ENCODE measurements at regions not wholly inside any gene's neighbourhood (a gene's known extent, or its start where the extent isn't known, plus 50 kb on each side); places are given as distances from the start of the nearest gene placed in this dataset.
"Not testable (repeated sequence)": the region's sequence is repeated elsewhere in the genome, so short reads cannot be mapped to it uniquely, and the experiment has no call there.

DNA sequence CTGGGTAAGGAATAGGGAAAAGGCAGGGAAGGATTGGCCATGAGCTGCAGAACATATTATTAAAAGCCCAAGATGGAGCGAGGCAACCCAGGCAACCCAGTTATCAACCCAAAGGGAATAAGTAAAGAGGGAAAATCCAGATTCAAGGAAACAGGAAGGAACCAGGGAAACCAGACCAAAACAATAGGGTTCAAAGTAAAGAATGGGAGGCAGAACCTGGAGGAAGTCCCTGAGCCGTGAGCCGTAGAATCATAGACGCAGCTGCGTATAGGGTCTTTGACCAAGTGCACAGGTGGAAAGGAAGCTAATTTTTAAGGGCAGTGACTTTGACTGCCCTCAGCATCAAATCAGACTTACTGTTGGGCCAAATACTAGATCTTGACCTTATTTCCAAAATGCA is 98.5 kb upstream of the SRD5A3 start:
- no peak for DNase-seq
- in situ Hi-C loops (cut with HindIII; ENCODE audit: low pct_ligation_motif_present, low pct_unique_long_range_greater_than_20kb, low sequenced_read_pairs), result no loop called here

DNA sequence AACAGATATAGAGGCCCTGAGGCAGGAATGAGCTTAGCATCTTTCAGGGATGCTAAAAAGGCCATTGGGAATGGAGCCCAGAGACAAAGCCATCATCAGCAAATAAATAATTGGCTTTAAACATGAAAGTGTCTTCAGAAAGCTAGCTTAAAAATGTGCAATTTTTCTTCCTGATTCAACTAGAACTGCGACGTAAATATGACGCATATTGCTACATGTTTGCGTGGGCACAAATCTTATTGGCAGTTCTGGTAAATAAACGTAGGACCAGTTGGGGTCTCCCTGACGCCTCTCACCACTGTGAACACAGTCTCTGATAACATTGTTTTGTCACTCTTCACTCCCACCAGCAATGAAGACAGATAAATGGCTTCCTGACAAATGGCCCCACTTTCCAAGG is 97.3 kb upstream of the SRD5A3 start:
- in situ Hi-C loops (cut with HindIII; ENCODE audit: low pct_ligation_motif_present, low pct_unique_long_range_greater_than_20kb, low sequenced_read_pairs), result no loop called here
- DNase-seq, result no peak

DNA sequence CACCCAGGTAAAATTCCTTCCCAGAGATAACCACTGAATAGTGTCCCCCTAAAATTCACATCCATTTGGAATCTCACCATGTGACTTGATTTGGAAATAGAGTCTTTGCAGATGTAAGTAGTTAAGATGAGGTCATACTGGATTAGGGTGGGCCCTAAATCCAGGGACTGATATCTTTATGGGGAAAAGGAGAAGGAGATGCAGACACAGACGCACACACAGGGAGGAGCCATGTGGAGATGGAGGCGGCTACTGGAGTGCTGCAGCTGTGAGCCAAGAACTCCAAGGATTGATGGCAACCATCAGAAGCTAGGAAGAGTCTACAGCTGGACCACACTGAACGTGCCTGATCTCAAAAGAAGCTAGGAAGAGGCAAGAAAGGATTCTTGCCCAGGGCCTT is 96.6 kb upstream of the SRD5A3 start:
- in situ Hi-C loops (cut with HindIII; ENCODE audit: low pct_ligation_motif_present, low pct_unique_long_range_greater_than_20kb, low sequenced_read_pairs), result no loop called here
- no peak for DNase-seq

DNA sequence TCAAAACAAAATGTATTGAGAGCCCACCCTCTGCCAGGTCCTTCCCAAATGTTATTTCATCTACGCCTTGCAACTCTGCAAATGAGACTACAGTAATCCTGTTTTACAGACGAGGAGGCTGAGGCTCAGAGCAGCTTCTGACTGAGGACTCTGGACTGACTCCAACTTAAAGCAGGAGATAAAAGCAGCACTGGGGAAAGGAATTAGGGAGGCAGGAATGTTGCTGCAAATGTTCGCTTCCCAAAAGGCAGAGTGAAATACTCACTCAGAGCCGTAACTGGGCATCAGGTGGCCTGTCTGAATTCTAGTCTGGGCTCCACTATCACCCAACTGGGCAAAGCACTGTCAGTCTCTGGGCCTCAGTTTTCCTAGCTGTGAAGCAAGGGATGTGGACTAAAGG is 94.7 kb upstream of the SRD5A3 start:
- DNase-seq, result no peak
- in situ Hi-C loops (cut with HindIII; ENCODE audit: low pct_ligation_motif_present, low pct_unique_long_range_greater_than_20kb, low sequenced_read_pairs), result no loop called here

DNA sequence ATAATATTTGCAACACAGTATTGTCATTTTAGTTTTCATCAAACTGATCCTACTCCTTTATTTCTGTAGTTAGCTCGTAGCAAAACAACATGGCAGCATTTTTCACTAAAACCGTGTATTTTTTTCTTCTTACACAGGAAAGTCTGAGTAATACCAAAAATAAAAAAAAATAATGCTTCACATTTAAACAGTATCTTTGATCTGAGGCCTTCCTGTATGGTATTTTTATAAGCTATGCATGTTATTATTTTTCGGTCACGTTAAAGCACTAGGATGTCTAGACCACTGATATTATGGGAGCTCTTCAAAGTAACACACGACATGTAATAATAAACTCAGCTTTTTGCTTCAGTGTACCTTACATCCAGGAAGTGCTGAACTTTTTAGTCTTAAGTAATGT is 94.1 kb upstream of the SRD5A3 start:
- in situ Hi-C loops (cut with HindIII; ENCODE audit: low pct_ligation_motif_present, low pct_unique_long_range_greater_than_20kb, low sequenced_read_pairs), result no loop called here
- DNase-seq, result no peak

- no peak for DNase-seq
- in situ Hi-C loops (cut with HindIII; ENCODE audit: low pct_ligation_motif_present, low pct_unique_long_range_greater_than_20kb, low sequenced_read_pairs), result no loop called here
Measured at GRCh38 chr4:55253948-55254593, 92.0 kb upstream of the SRD5A3 start.

- DNase-seq, result no peak
- in situ Hi-C loops (cut with HindIII; ENCODE audit: low pct_ligation_motif_present, low pct_unique_long_range_greater_than_20kb, low sequenced_read_pairs), result no loop called here
Measured at GRCh38 chr4:55255179-55255578, 90.9 kb upstream of the SRD5A3 start.

DNA sequence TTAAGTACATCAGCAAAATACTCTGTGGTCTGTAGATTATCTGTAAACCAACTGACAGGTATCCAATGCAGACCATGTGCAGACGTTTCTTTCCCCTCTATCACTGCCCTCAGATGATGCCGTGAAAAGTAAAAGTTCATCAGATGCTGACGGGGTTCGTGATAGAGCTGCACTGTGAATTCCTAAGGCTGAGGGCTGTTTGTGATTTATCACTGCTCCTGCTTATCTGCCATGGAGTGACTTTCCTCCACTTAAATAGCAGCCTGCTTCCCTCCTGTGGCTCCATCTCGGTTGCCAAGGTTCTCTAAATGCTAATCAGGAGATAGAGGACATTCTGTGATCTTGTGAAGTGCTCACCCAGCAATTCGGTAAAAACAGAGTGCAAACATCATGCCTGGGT is 89.3 kb upstream of the SRD5A3 start:
- no peak for DNase-seq
- in situ Hi-C loops (cut with HindIII; ENCODE audit: low pct_ligation_motif_present, low pct_unique_long_range_greater_than_20kb, low sequenced_read_pairs), result no loop called here

DNA sequence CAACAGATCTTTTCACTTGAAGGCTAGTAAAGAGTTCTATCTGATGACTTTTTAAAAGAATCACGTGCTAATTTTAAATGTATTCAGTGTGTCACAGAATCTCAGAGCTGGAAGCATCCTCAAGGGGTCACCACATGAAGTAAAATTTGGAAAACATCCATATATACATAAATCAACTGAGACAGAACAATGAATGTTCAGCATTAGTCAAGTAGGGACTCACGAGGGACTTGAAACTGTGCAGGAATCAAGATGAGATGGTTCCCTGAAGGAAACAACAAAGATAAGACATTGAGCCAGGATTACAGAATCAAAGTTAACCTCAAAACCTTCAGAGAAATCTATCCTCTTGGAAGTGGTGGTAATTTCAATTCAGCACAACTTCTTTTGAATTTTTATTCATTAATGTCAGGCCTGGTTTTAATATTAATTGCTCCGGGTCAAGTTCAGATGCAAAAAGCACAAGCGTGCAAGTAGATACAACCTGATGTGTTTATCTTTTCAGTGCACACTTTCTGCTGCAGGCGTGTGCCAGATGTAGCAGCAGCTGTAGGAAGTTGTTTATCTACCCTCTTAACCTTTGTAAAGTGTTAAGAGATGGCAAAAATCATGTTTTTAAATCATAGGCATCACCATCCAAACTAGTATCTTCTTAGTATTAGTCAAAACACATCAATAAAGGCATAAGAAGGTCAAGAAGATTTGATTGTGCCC is 87.7 kb upstream of the SRD5A3 start:
- in situ Hi-C loops (cut with HindIII; ENCODE audit: low pct_ligation_motif_present, low pct_unique_long_range_greater_than_20kb, low sequenced_read_pairs), result no loop called here
- DNase-seq, result no peak

DNA sequence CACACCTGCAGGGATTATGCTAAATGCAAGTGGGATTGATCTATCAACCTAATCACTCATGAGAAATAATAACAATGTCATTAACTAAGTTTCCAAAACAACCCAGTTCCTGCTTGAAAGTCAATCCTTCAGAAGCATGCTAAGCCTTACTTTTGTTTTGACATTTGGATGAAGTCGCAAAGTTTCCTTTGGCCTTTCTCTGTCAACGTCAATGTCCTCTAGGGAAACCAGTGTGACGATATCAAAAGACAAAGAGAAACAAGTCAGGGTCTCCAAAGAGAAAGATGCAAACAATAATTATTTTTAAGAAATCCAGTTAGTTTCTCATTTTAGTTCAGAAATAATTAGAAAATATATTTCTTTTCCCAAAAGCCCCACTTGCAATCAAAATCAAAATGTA is 86.7 kb upstream of the SRD5A3 start:
- in situ Hi-C loops (cut with HindIII; ENCODE audit: low pct_ligation_motif_present, low pct_unique_long_range_greater_than_20kb, low sequenced_read_pairs), result no loop called here
- no peak for DNase-seq

GRCh38 chr4:55269470-55269869 is 76.6 kb upstream of the SRD5A3 start:
- no peak for DNase-seq
- in situ Hi-C loops (cut with HindIII; ENCODE audit: low pct_ligation_motif_present, low pct_unique_long_range_greater_than_20kb, low sequenced_read_pairs), result no loop called here

DNA sequence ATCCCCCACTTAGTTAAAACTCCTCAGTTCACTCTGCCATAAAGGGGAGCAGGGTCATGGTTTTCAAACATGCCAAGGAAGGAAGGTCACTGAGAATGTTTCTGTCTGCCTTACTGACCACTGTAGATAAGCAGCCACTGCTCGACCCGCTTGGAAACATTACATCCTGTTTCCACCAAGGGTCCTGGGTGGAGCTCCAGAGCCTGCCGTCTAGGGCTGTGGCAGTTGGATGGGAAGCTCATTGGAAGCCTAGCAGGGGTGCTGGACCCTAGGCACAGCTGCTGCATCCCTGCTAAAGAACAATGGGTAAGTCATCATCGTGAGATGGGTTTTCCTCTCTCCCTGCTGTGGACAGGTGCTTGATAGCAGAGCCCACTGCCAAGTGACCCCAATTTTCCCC is 76.0 kb upstream of the SRD5A3 start:
- in situ Hi-C loops (cut with HindIII; ENCODE audit: low pct_ligation_motif_present, low pct_unique_long_range_greater_than_20kb, low sequenced_read_pairs), result no loop called here

DNA sequence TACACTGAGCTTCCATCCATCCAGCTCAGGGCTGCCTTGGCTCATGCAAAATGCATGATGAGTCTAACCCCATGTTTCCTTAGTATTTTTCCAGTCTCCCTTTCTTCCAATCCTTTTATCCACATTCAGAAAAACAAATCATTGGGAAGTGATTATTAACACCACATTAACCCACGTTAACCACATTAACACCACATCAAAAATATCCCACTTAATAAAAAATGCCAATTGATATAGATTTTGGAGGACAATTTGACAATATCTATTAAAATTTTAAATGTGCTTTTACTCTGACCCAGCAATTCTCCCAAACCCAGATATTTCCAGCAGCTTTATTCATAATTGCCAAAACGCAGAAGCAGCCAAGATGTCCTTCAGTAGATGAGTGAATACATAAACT is 75.6 kb upstream of the SRD5A3 start:
- no peak for DNase-seq
- in situ Hi-C loops (cut with HindIII; ENCODE audit: low pct_ligation_motif_present, low pct_unique_long_range_greater_than_20kb, low sequenced_read_pairs), result no loop called here

More for the DNA sequence above, 76.0 kb upstream of the SRD5A3 start:
- no peak for DNase-seq

- in situ Hi-C loops (cut with HindIII; ENCODE audit: low pct_ligation_motif_present, low pct_unique_long_range_greater_than_20kb, low sequenced_read_pairs), result no loop called here
- DNase-seq, result no peak
Measured at GRCh38 chr4:55272102-55272501, 73.9 kb upstream of the SRD5A3 start.

DNA sequence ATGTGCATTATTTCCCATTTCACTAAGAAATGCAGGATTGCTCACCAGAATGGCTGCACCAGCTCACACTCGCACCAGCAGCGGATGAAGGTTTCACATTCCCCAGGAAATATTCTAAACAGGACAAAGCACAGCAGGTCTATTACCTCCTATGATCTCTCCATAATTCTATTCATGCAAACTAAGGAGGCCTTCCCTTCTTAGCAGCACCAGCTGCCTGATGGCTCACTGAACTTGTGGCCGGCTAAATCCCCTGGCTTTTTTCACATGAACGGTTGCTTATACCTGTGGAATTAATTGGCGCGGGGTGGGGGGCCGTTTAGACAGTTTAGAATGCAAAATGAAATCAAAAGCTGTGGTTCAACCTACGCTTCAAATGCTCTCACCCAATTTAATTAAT is 73.5 kb upstream of the SRD5A3 start:
- in situ Hi-C loops (cut with HindIII; ENCODE audit: low pct_ligation_motif_present, low pct_unique_long_range_greater_than_20kb, low sequenced_read_pairs), result no loop called here
- no peak for DNase-seq

DNA sequence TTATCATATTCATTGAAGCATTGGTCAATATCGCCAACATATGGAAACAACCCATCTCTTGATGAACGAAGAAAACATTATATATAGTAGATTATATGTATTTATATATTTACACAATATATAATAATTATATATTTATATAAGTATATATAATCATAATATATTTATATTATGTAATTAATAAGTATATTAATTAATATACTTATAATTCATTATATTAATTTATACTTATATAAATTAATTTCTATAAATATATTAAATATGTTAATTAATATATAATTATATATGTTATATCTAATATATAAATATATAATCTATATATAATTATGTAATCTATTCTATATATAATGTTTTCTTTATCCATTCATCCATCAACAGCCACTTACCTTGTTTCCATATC is 69.0 kb upstream of the SRD5A3 start:
- in situ Hi-C loops (cut with HindIII; ENCODE audit: low pct_ligation_motif_present, low pct_unique_long_range_greater_than_20kb, low sequenced_read_pairs), result no loop called here
- no peak for DNase-seq

DNA sequence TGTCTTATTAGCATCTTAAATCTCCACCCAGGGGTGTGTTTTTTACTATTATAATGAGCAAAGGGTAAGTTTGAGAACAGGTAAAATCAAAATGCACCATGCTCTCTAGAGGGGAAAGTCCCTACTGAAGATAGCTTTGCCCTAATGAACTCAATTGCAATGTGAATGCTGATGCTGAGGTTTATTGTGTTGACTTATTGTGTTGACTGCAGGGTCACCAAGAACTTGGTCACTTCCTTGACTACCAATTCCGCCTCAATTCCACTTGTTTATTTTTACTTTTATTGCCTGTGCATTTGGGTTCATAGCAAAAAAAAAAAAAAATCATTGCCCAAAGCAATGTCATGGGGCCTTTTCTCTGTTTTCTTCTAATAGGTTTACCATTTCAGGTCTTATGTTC is 67.7 kb upstream of the SRD5A3 start:
- no peak for DNase-seq
- in situ Hi-C loops (cut with HindIII; ENCODE audit: low pct_ligation_motif_present, low pct_unique_long_range_greater_than_20kb, low sequenced_read_pairs), result no loop called here

- DNase-seq; in situ Hi-C loops (cut with HindIII; ENCODE audit: low pct_ligation_motif_present, low pct_unique_long_range_greater_than_20kb, low sequenced_read_pairs): not testable (repeated sequence)
Measured at GRCh38 chr4:55280474-55280873, 65.6 kb upstream of the SRD5A3 start.

- DNase-seq; in situ Hi-C loops (cut with HindIII; ENCODE audit: low pct_ligation_motif_present, low pct_unique_long_range_greater_than_20kb, low sequenced_read_pairs): not testable (repeated sequence)
Measured at GRCh38 chr4:55281118-55281683, 64.8 kb upstream of the SRD5A3 start.

GRCh38 chr4:55284331-55284730 is 61.7 kb upstream of the SRD5A3 start:
- in situ Hi-C loops (cut with HindIII; ENCODE audit: low pct_ligation_motif_present, low pct_unique_long_range_greater_than_20kb, low sequenced_read_pairs), result no loop called here
- DNase-seq, result no peak

Data from ACHN (cell line).